ENCODE measurements at regions not wholly inside any gene's neighbourhood (a gene's known extent, or its start where the extent isn't known, plus 50 kb on each side); places are given as distances from the start of the nearest gene placed in this dataset.

- H3K27ac ChIP-seq (ENCODE audit: low read depth in 1 of 2, low read length in 2 of 2): no peak overlapping the region
- TF ChIP-seq HNF4G (IDR thresholded peaks at IDR 0.05) (peak; percentile 10), HNF4A (conservative IDR thresholded peaks at IDR 0.05) (peak; percentile 55 to 68), RAD21 (IDR thresholded peaks at IDR 0.05) (no peak), MAX (IDR thresholded peaks at IDR 0.05) (no peak)
- no peak overlapping the region for H3K4me3 ChIP-seq (ENCODE audit: low read depth in 1 of 3, low read length in 3 of 3)
- peaks cover 0 to 3% (median 0%) of the 10 kb centered on the region in 4 donors for H3K27me3 ChIP-seq (ENCODE audit: control insufficient read depth in 4 of 4, insufficient read depth in 4 of 4, low read length in 3 of 4)
- no peaks in the 10 kb centered on the region for H3K36me3 ChIP-seq (ENCODE audit: control insufficient read depth in 4 of 4, insufficient read depth in 3 of 4, low read depth in 1 of 4, low read length in 3 of 4)
- H3K4me1 ChIP-seq (ENCODE audit: control insufficient read depth in 4 of 4, insufficient read depth in 4 of 4, low read length in 3 of 4): peaks cover 0 to 1% (median 0%) of the 10 kb centered on the region in 4 donors
- peaks cover 0 to 5% (median 0%) of the 10 kb centered on the region in 4 donors for H3K9me3 ChIP-seq (ENCODE audit: control insufficient read depth in 4 of 4, low read length in 3 of 4)
- no peak overlapping the region for H3K9ac ChIP-seq (ENCODE audit: low read depth in 1 of 2, low read length in 2 of 2)
- DNase-seq (ENCODE audit: low spot score): no peak
Measured at GRCh38 chr2:30068067-30068466, 78.7 kb upstream of the YPEL5 start.

- no peak overlapping the region for H3K9ac ChIP-seq (ENCODE audit: low read depth in 1 of 2, low read length in 2 of 2)
- H3K4me3 ChIP-seq (ENCODE audit: low read depth in 1 of 3, low read length in 3 of 3): no peak overlapping the region
- peaks cover 0 to 3% (median 0%) of the 10 kb centered on the region in 4 donors for H3K27me3 ChIP-seq (ENCODE audit: control insufficient read depth in 4 of 4, insufficient read depth in 4 of 4, low read length in 3 of 4)
- 17% methylated on average over 10 of the region's 10 CpGs for WGBS
- H3K4me1 ChIP-seq (ENCODE audit: control insufficient read depth in 4 of 4, insufficient read depth in 4 of 4, low read length in 3 of 4): peaks cover 0 to 1% (median 0%) of the 10 kb centered on the region in 4 donors
- peak; percentile 63 for DNase-seq (ENCODE audit: low spot score)
- H3K36me3 ChIP-seq (ENCODE audit: control insufficient read depth in 4 of 4, insufficient read depth in 3 of 4, low read depth in 1 of 4, low read length in 3 of 4): no peaks in the 10 kb centered on the region
- no peaks in the 10 kb centered on the region for H3K9me3 ChIP-seq (ENCODE audit: control insufficient read depth in 4 of 4, low read length in 3 of 4)
- no peak overlapping the region for H3K27ac ChIP-seq (ENCODE audit: low read depth in 1 of 2, low read length in 2 of 2)
- TF ChIP-seq FOXA2 (IDR thresholded peaks at IDR 0.05) (no peak), RAD21 (IDR thresholded peaks at IDR 0.05) (peak; percentile 84 to 88), CTCF (IDR thresholded peaks at IDR 0.05; ENCODE audit: low read depth, low read length, missing input control) (peak; percentile 76), RXRA (IDR thresholded peaks at IDR 0.05) (no peak)
Measured at GRCh38 chr2:30072250-30072842, 74.5 kb upstream of the YPEL5 start.

- TF ChIP-seq ATF3 (IDR thresholded peaks at IDR 0.05) (no peak), ZBTB33 (IDR thresholded peaks at IDR 0.05) (no peak), RXRA (IDR thresholded peaks at IDR 0.05) (no peak)
- H3K4me1 ChIP-seq (ENCODE audit: control insufficient read depth in 4 of 4, insufficient read depth in 4 of 4, low read length in 3 of 4): no peaks in the 10 kb centered on the region
- peaks cover 0 to 3% (median 0%) of the 10 kb centered on the region in 4 donors for H3K27me3 ChIP-seq (ENCODE audit: control insufficient read depth in 4 of 4, insufficient read depth in 4 of 4, low read length in 3 of 4)
Measured at GRCh38 chr2:30073523-30073922, 73.3 kb upstream of the YPEL5 start.

More at GRCh38 chr2:30073523-30073922, 73.3 kb upstream of the YPEL5 start:
- no peak for DNase-seq (ENCODE audit: low spot score)
- H3K9me3 ChIP-seq (ENCODE audit: control insufficient read depth in 4 of 4, low read length in 3 of 4): no peaks in the 10 kb centered on the region
- H3K36me3 ChIP-seq (ENCODE audit: control insufficient read depth in 4 of 4, insufficient read depth in 3 of 4, low read depth in 1 of 4, low read length in 3 of 4): no peaks in the 10 kb centered on the region
- no peak overlapping the region for H3K27ac ChIP-seq (ENCODE audit: low read depth in 1 of 2, low read length in 2 of 2)
- WGBS: 87% methylated on average over 4 of the region's 4 CpGs
- no peak overlapping the region for H3K9ac ChIP-seq (ENCODE audit: low read depth in 1 of 2, low read length in 2 of 2)
- no peak overlapping the region for H3K4me3 ChIP-seq (ENCODE audit: low read depth in 1 of 3, low read length in 3 of 3)
